ENCODE measurements at regions not wholly inside any gene's neighbourhood (a gene's known extent, or its start where the extent isn't known, plus 50 kb on each side); places are given as distances from the start of the nearest gene placed in this dataset.

- DNase-seq, result no peak
Measured at GRCh38 chr13:79802389-79803085, 321.6 kb downstream of the NDFIP2 start.

- DNase-seq, result no peak
Measured at GRCh38 chr13:79799059-79799867, 318.3 kb downstream of the NDFIP2 start.

GRCh38 chr13:79796136-79796535 lies 315.2 kb downstream of the NDFIP2 start:
- no peak for DNase-seq

DNA sequence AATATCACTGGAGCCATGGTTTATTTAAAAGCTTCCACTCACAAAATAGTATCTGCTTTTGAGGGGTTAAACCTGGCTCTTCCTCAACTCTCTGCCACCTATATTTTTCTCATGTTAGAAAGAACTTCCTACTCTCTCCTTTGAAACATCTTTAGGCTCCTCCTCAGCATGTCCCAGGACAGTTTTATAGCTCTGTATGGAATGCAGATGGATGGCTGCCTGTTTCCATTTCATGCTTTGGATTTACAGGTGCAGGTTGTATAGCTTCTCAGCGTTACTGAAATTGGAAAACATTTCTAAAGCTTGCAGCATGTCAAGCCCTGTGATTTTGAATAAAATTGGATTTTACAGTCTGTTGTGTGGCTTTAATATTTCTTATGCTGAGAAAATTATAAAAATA lies 314.0 kb downstream of the NDFIP2 start:
- no peak for DNase-seq

DNA sequence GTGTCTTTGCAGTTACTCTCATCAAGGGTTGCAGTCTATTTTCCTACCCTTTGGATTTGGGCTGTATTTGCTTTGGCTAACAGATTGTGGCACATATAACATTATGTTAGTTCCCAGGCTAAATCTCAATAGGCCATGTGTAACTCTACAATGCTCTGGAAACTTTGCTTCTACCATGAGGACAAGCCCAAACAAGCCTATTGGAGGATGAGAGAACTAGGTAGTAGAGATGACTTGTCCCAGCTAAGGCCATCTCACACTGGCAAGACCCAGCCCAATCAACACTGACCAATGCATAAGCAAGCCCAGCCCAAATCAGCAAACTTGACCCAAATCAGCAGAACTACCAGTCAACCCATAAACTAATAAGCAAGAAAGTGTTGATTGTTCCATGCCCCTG lies 311.8 kb downstream of the NDFIP2 start:
- no peak for DNase-seq

GRCh38 chr13:79791471-79792042 lies 310.6 kb downstream of the NDFIP2 start:
- DNase-seq, result no peak

- DNase-seq, result no peak
Measured at GRCh38 chr13:79786176-79786575, 305.2 kb downstream of the NDFIP2 start.

DNA sequence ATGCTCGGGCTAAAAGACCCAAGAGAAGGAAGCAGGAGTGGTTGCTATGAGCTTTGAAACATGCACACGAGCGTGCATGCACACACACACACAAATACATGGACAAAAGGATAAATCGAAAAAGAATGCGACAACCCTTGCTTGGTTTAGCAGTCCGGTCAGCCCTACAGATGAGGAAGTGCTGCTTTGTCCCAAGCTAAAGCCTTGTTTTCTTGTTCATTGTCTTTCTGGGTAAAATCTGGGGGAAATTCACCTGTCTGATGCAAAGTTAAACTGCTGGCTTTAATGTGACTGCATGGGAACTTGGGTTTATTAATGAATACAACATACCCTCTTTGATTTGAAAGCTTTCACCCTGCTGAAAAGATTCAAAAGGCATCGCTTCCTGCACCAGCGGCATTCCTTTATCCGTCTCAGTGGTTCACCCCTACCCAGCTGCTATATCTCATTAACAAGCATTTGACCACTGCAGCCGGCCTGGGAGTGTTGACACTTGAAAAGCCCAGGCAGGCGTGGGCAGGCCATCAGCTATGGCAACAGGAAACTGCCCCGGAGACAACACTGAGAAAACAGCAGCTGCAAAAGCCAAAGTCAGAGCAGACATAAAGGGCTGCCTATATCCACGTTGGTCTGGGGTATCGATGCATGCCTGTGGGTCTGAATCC lies 301.7 kb downstream of the NDFIP2 start:
- DNase-seq, result no peak

DNA sequence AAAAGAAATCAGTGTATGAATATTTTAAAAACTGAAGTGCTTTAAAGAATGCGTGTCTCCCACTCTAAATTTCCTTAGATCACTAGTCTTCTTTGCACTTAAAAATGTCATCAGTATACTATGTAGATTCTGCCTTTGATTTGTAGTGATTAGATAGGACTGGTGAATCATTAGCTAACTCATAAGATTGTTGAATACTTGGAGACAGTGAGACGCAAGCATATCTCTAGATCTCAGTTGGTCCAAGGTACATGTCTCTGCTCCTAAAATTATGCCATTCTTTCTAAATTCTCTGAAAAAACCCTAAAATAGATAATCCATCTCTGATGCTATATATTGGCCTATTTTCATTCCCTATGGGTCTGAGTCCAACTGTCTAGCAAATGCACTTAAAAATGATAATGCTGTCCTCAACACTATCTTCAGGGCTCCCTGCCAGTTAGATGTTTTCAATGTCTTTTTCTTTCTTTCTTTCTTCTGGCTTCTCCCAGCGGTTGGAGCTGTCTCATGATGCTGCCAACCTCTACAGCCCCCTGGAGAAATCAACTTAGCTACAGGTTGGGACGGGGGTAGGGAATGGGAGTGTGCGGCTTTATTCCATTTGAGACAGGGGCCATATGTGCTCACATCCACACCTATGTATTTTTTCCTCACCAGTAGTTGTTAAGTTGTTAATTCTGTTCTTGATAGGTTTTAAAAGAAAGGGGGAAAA lies 301.0 kb downstream of the NDFIP2 start:
- DNase-seq, result no peak

GRCh38 chr13:79780240-79780639 lies 299.3 kb downstream of the NDFIP2 start:
- no peak for DNase-seq

DNA sequence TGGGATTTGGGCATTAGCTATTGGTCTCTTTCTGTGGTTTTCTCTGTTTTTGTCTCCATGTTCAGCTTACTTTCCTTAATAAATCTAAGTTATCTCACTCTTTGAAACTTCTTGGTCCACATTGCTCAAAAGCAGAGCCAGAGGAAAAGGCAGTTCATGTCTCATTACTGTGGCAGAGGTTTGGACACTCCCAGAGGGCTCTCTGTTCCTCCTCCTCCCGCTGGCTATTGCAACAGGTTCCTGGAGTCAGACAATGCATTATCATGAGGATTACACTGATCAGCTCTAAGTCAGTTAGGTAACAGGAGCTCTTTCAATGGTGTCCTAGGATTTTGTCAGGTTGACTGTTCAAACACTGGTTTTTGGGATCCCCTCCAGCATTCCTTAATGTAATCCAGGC lies 298.8 kb downstream of the NDFIP2 start:
- no peak for DNase-seq

- no peak for DNase-seq
Measured at GRCh38 chr13:79778741-79779460, 297.9 kb downstream of the NDFIP2 start.

DNA sequence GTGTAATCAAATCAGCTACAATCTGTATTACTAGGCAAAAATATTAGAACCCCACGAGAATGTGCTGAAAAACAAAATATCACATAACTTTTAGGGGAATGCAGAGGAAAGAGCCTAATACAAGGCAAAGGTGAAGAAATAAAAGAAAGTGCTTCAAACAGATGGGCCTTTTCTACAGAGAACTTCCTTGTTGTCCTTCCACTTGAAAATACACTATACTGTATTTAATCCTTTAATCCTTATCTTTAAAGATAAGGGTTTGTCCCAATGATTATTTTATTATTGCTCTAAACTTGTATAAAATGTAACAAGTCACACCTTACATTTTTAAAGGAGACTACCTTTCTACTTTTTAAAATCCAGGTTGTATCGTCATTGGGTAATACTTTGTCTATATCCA lies 296.5 kb downstream of the NDFIP2 start:
- no peak for DNase-seq

DNA sequence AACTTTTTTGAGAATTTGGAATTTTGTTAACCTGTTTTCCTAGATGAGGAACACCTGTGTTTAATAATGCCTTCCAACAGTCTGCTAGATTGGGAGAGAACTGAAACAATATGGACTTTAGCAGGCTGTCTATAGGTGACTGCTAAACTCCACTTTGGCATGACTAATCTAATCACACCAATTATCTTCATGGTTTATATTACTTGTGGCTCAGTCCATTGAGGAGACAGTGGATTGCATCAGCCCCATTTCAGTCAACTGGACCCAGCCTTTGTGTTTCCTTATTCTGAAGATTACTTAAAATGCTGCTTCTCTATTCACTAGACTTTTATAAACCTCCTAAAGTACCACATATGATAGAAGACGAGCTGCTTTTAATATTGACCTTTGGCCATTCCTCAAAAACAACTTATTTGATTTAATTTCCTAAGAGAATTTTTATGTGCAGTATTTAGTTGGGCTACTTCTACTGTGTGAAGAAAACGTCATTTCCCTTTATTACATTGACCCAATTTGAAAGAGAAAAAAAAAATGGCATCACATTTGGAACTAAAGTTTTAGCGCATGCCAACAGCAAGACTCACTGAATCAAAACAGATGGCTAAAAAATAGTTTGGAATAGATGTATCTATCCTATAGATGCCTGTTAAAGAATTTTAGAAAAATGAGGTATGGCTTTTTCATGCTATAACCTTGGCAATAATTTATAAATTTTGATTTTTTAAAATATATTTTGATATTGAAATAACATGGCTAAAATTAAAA lies 295.8 kb downstream of the NDFIP2 start:
- DNase-seq, result no peak

GRCh38 chr13:79775830-79776229 lies 294.9 kb downstream of the NDFIP2 start:
- no peak for DNase-seq

DNA sequence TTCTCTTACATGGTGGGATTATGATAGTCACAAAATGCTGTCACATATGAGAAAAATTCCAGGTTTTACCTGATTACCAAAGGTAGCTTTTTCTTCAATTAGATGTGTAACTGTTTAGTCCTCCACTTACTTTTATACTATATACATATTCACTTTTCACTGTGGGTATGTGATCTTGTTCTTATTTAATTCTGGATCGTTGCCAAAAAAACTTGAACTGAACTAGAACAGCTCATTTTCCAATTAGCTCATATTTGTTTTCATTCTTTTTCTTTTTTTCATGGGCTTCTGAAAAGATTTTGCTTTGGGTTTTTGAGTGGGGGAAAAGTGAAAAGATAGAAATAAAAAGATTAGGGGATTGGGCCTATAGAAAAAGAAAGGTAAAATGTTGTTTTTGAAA lies 291.9 kb downstream of the NDFIP2 start:
- DNase-seq, result no peak

- no peak for DNase-seq
Measured at GRCh38 chr13:79771493-79771892, 290.5 kb downstream of the NDFIP2 start.

- no peak for DNase-seq
Measured at GRCh38 chr13:79770056-79770455, 289.1 kb downstream of the NDFIP2 start.

DNA sequence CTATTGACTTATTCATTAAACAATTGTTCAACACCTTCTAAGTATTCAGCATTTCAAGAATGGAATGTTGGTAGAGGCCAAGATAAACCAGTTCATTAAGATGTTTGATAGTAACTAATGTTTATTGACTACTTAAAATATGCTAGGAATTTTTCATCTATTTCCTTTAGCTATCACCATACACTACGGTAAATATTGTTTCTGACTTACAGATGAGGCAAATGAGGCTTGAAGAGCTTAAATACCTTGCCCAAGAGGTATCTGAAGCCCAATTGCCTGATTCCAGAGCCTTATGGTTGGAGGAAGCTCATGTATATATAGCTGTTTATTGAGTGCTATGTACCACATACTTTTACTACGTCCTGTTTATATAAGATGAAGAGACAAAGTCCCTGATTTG lies 286.2 kb downstream of the NDFIP2 start:
- DNase-seq, result no peak

- no peak for DNase-seq
Measured at GRCh38 chr13:79765331-79765730, 284.4 kb downstream of the NDFIP2 start.

DNA sequence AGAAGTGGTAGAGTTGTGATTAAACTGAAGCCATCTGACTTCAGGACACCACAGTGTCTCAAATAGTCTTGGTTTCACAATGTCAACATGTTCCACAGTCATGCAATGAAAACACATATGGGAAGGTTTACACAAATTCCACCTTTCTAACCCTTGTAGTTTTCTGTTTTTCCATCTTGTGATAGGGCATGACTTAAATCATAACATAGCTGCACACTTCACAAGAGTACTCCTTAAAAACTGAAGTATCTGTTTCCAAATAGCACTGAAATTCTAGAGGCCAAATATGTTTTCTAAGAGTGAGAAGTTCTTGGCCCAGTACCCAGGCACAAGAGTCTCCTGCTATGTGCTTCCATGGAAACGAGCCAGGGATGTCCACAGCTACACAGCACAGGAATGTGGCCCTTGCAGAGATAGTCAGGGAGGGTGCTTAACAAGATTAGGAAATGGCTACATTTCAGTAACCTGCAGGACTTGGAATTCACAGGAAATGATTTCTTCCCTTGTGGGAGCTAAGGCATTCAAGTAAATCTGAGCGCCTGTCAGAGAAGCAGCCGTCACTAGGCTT lies 269.1 kb downstream of the NDFIP2 start:
- DNase-seq, result no peak
